ENCODE measurements at regions not wholly inside any gene's neighbourhood (a gene's known extent, or its start where the extent isn't known, plus 50 kb on each side); places are given as distances from the start of the nearest gene placed in this dataset.

DNA sequence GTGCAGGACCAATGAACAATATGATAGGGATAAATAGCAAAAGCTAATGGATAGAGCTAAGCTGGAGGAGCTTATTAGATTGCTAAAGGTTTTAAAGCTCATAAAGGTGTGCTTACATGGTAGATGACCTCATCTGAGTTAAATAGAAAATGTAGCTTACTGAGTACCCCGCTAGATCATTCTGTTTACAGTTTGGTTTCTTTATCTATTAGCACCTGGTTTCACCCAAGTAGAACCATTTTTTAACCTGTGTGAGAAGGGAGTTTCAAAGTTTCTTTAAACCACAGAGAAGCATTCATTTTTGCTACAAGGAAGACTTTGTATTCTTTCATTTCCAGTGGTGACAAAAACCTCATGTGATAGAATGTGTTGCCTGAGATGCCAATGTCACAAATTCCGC, 1778.0 kb downstream of the LRRC4C start:
- H3K9me3 Mint-ChIP-seq, result peaks cover 7% of the 10 kb centered on the region
- no peak overlapping the region for H3K4me3 Mint-ChIP-seq
- no peak for DNase-seq
- WGBS, 2 experiments (ENCODE audit: insufficient coverage in 1 of 2, insufficient read length in 1 of 2), result 95 to 100% methylated on average over 2 of the region's 2 CpGs
- Histone ChIP-seq H3K27ac (ENCODE audit: low read depth, low read length) (no peak overlapping the region), H3K4me1 (ENCODE audit: control insufficient read depth, insufficient read depth, low read length) (no peaks in the 10 kb centered on the region), H3K9ac (ENCODE audit: extremely low read depth, low read length, poor library complexity, severe bottlenecking) (no peak overlapping the region), H3K9me3 (ENCODE audit: control insufficient read depth, low read length) (peaks cover 19% of the 10 kb centered on the region), H3K36me3 (ENCODE audit: control insufficient read depth, insufficient read depth, low read length) (no peaks in the 10 kb centered on the region), H3K27me3 (ENCODE audit: control insufficient read depth, insufficient read depth, low read length, poor library complexity, severe bottlenecking) (no peaks in the 10 kb centered on the region), H3K4me3 (ENCODE audit: low read length) (no peak overlapping the region)
- no peaks in the 10 kb centered on the region for H3K27me3 Mint-ChIP-seq (ENCODE audit: insufficient read depth)
- no peak for TF ChIP-seq CTCF (conservative IDR thresholded peaks at IDR 0.05)
- H3K27ac Mint-ChIP-seq, result no peak overlapping the region
- H3K4me1 Mint-ChIP-seq, result no peaks in the 10 kb centered on the region
- no peaks in the 10 kb centered on the region for H3K36me3 Mint-ChIP-seq (ENCODE audit: low read depth)

DNA sequence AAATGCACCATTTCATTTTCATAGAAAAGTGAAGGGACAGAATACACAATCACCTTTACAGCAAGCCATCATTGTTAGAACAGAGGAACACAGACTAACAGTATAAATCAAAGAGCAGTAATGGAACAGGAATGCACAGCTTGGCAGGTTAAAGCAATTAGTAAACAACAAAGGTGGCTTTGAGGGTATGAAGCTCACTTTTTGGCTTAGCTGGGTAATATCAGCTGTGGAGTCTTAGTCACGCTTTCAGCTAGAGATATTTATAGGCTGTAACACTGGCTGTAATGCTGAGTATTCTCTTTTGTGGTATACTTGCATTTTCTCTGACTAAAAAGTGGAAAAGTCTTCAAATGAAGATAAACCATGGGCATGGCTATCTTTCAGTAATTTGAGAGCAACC, 1780.5 kb downstream of the LRRC4C start:
- H3K9me3 ChIP-seq (ENCODE audit: control insufficient read depth, low read length), result peaks cover 19% of the 10 kb centered on the region
- WGBS, 2 experiments (ENCODE audit: insufficient coverage in 1 of 2, insufficient read length in 1 of 2), result 91 to 100% methylated on average over 1 of the region's 1 CpG
- no peak overlapping the region for H3K4me3 ChIP-seq (ENCODE audit: low read length)

GRCh38 chr11:39675171-39675570, 1784.3 kb downstream of the LRRC4C start:
- WGBS, 2 experiments (ENCODE audit: insufficient coverage in 1 of 2, insufficient read length in 1 of 2), result 90 to 92% methylated on average over 1 of the region's 2 CpGs
- H3K27me3 ChIP-seq (ENCODE audit: control insufficient read depth, insufficient read depth, low read length, poor library complexity, severe bottlenecking), result no peaks in the 10 kb centered on the region
- H3K27ac ChIP-seq (ENCODE audit: low read depth, low read length), result no peak overlapping the region
- Mint-ChIP-seq H3K36me3 (ENCODE audit: low read depth) (no peaks in the 10 kb centered on the region), H3K4me3 (no peak overlapping the region), H3K27me3 (ENCODE audit: insufficient read depth) (no peaks in the 10 kb centered on the region), H3K4me1 (no peaks in the 10 kb centered on the region), H3K27ac (no peak overlapping the region), H3K9me3 (peaks cover 5% of the 10 kb centered on the region)
- H3K36me3 ChIP-seq (ENCODE audit: control insufficient read depth, insufficient read depth, low read length), result no peaks in the 10 kb centered on the region
- no peak for DNase-seq
- no peak for TF ChIP-seq CTCF (conservative IDR thresholded peaks at IDR 0.05)
- H3K4me1 ChIP-seq (ENCODE audit: control insufficient read depth, insufficient read depth, low read length), result no peaks in the 10 kb centered on the region
- H3K4me3 ChIP-seq (ENCODE audit: low read length), result no peak overlapping the region
- H3K9me3 ChIP-seq (ENCODE audit: control insufficient read depth, low read length), result peaks cover 7% of the 10 kb centered on the region
- no peak overlapping the region for H3K9ac ChIP-seq (ENCODE audit: extremely low read depth, low read length, poor library complexity, severe bottlenecking)

More for the DNA sequence above, 1780.5 kb downstream of the LRRC4C start:
- H3K27ac Mint-ChIP-seq, result no peak overlapping the region
- H3K27me3 Mint-ChIP-seq (ENCODE audit: insufficient read depth), result no peaks in the 10 kb centered on the region
- Histone ChIP-seq H3K36me3 (ENCODE audit: control insufficient read depth, insufficient read depth, low read length) (no peaks in the 10 kb centered on the region), H3K4me1 (ENCODE audit: control insufficient read depth, insufficient read depth, low read length) (no peaks in the 10 kb centered on the region), H3K27me3 (ENCODE audit: control insufficient read depth, insufficient read depth, low read length, poor library complexity, severe bottlenecking) (no peaks in the 10 kb centered on the region), H3K27ac (ENCODE audit: low read depth, low read length) (no peak overlapping the region), H3K9ac (ENCODE audit: extremely low read depth, low read length, poor library complexity, severe bottlenecking) (no peak overlapping the region)
- no peak for TF ChIP-seq CTCF (conservative IDR thresholded peaks at IDR 0.05)
- no peak for DNase-seq
- peaks cover 7% of the 10 kb centered on the region for H3K9me3 Mint-ChIP-seq
- H3K36me3 Mint-ChIP-seq (ENCODE audit: low read depth), result no peaks in the 10 kb centered on the region
- H3K4me1 Mint-ChIP-seq, result no peaks in the 10 kb centered on the region
- H3K4me3 Mint-ChIP-seq, result no peak overlapping the region

Data from endodermal cell (in vitro differentiated cells).